GM19099 (cell line): ENCODE measurements at regions not wholly inside any gene's neighbourhood (a gene's known extent, or its start where the extent isn't known, plus 50 kb on each side); places are given as distances from the start of the nearest gene placed in this dataset.

Experiments used
- POLR2A ChIP-seq: IDR thresholded peaks from 3 replicates; pipeline ENCODE4 v1.6.1; 2011; ENCODE audit warnings: low read depth; ENCODE audit not compliant: insufficient read length; ENCODE audit errors: extremely low read depth

DNA sequence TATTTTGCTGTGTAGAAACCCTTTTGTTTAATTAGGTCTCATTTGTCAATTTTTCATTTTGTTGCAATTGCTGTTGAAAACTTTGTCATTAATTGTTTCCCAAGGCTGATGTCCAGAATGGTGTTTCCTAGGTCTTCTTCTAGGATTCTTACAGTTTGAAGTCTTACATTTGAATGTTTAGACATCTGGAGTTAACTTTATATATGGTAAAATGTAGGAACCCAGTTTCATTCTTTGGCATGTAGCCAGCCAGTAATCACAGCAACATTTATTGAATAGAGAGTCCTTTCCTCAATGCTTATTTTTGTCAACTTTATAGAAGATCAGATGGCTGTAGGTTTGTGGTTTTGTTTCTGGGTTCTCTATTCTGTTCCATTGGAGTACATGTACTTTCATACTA is 1290.8 kb upstream of the CDH9 start:
- TF ChIP-seq POLR2A: no peak

DNA sequence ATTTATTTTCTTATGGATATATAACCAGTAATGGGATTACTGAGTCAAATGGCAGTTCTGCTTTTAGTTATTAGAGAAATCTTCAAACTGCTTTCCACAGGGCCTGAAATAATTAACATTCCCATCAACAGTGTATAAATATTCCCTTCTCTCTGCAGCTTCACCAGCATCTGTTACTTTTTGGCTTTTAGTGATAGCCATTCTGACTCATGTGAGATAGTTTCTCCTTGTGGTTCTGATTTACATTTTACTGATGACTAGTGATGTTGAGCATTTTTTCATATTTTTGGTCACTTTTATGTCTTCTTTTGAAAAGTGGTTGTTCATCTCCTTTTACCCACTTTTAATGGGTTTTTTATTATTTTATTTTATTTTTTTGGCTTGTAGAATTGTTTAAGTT is 1290.3 kb upstream of the CDH9 start:
- no peak for TF ChIP-seq POLR2A

DNA sequence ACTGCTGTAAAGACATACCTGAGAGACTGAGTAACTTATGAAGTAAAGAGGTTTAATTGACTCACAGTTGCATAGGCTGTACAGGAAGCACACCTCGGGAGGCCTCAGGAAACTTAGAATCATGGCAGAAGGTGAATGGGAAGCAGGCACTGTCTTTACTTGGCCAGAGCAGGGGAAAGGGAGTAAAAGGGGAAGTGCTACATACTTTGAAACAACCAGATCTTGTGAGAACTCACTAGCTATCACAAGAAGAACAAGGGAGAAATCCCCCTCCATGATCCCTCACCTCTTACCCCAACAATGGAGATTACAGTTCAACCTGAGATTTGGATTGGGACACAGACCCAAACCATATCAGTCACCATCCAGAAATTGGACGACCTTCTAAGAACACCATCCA is 1285.8 kb upstream of the CDH9 start:
- TF ChIP-seq POLR2A: no peak

DNA sequence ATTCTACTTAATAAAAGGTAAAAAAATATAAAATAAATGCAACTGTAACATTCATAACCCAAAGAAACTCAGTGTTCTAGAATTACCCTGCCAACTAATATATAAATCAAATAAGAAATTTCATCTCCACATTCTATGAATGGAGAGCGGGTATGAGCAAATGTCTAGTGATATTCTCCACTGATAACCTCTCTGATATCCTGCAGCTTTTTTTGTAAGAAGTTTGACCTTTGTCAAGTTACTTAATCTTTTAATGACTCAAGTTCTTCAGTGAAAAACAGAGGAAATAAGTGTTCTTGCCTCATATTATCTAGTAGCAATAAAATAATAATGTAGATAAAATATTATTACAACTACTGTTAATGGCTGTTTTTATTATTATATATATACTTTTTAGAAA is 1275.6 kb upstream of the CDH9 start:
- no peak for TF ChIP-seq POLR2A

DNA sequence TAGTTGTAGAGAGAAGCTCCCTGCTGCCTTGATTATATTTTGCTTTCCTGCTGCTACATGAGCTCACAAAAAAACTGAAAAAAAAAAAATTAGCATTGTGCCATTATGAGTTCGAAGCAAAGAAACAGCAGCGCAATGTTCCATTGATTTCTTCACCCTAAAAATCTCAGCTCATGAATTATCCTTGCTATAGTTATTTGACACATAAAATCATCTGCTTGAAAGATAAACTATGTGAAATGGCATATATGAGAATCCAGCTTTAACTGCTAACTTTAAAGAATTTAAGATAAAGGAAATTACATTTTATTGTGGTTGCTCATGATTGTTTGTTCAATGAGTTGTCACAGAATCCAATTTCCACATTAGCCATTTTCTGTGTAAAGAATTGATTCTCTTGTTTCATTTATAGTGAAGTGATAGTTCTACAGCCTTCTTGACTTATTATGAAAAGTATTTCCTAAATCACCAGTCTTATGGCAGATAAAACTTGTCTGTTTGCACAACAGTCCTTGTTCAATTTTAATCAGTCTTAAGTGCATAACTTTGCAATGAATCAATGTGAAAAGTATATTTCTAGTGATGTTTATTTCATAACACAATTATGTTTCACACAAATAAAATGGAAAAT is 1275.0 kb upstream of the CDH9 start:
- no peak for TF ChIP-seq POLR2A

DNA sequence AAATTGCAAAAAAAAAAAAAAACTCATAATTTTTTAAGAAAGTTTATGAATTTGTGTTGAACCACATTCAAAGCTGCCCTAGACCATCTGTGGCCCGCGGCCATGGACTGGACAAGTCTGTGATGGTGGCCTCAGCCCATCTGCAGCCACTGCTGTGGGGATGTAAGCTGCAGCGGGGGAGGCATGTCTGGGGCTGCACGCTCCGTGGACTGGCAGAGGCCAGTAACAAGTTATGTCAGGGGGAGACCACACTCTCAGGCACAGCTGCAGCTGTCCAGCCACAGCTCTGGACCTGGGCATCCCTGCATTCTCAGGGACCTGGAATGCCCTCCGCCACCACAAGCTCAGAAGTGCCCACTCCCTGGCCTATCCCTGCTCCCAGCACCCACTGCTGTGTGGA is 1272.3 kb upstream of the CDH9 start:
- no peak for TF ChIP-seq POLR2A

DNA sequence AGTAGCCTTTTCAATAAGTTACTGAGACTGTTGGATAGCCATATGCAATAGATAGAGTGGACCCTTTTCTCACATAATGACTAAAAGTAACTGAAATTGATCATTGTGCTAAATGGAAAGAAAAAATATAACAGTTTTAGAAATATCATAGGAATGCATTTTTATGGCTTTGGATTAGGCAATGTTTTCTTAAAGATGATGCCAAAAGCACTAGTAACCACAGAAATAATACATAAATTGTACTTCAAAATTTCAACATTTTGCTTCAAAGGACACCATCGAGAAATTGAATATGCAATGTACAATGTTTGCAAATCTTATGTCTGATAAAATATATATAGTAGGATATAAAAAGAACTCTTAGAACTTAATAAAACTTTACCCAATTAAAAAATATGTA is 1267.5 kb upstream of the CDH9 start:
- TF ChIP-seq POLR2A: no peak

DNA sequence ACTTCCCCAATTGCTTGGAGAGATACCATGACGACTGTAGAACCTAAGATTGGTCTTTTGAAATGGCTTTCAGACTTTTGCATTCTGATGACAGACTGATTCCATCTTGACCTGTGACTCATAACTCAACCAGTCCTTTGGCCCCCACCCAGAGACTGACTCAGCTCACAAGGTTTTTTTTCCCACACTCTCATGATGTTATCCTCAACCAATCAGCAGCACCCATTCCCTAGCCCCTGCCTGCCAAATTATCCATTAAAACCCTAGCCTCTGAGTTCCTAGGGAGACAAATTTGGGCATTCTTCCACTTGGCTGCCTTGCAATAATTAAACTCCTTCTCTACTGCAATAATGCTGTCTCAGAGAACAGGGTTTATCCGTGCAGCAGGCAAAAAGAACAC is 1263.3 kb upstream of the CDH9 start:
- TF ChIP-seq POLR2A: no peak

DNA sequence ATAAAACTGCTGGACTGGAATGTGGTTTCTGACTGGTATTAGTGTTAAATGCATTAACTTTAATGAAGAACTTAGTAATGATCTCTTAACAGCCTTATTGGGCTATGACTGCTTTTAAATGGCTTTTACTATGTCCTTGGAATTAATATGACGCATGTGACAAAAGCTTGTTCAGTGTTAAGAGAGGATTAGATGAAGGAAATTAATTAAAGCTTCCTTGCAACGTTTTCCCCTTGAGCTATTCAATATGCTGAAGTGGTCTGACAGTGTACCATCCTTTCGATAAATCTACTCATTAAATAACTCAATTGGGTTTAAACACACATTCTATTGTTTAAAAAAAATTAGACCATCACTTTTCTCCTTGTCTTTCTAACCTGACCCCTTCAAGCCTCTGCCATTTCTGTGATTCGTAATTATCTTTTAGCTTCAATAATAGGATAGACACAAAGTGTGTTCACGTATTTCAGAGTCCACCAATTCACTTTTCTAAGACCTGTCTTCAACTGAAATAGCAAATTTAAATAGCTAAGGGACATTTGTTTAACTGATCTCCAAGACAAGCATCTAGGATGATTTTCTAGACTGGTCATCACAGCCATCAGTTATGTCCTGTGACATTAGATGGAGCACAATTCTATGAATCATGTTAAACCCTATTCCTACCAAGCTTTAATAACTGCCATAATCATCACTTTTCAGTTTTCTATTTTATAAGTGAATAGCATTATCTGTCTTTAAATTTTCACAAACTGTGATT is 1258.0 kb upstream of the CDH9 start:
- TF ChIP-seq POLR2A: no peak

DNA sequence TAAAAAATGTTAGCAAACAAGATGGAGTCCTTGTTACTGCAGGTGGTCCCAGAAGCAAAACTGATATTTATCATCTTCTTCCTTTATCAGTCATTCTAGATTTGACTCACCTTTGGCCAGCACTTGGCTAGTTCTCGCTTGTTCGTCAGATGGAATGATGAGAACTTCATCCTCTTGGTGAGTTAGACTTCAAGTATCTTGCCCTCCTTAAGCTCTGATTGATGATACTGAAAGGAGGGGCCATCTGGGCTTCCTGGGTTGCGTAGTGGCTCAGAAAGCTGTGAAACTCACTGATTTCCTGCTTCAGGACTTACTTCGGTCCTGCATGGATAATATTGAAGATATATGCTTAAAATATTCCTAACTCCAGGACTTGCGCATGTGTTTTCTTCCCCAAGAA is 1248.2 kb upstream of the CDH9 start:
- no peak for TF ChIP-seq POLR2A

DNA sequence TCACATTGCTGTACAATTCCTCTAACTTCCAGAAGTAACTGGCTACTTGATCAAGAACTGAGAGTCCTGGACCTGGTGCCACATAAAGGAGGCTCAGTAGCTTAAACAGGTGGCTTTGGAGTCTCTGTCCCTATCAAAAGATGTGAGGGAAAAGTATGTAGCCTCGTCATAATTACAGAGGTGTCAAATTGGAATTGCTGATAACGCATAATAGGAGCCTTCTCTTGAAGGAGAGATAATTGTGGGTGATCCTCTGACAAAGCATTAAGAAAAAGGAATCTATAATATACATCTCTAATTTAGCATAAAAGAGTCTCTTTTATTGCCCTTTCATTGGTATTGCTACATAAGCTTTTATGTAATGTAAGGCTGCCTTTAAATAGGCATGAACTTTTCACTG is 1246.4 kb upstream of the CDH9 start:
- no peak for TF ChIP-seq POLR2A

DNA sequence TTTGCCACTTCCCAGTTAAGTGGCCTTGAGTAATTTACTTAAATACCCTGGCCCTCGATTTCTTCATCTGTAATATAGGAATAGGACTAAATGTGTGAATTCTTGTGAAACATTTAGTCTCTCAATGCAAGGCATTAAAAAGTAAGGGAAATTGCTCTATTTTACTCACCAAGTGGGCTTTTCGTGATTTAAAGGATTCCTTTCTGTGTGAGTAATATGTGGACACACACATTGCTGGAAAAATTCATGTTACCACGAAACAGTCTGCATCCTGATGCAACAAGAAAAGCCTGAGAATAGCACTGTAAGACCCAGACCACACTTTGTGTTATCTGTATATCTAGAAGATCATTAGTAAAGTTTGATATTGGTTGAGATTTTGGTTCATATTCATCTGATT is 1243.0 kb upstream of the CDH9 start:
- no peak for TF ChIP-seq POLR2A

DNA sequence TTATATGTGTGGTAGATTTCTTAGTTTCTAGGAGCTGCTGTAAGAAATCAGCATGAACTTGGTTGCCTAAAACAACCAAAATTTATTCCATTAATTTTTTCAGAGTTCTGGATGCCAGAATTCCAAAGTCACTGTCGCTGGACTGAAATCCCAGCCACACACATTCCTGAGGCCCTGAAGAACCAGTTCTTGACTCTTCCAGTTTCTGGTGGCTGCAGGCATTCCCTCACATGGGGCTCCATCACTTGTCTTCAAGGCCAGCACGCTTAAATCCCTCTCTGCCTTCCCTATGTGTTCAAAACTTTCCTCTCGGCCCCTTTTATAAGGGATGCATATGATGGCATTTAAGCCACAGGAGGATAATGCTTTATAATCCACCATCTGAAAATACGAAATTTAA is 1237.5 kb upstream of the CDH9 start:
- no peak for TF ChIP-seq POLR2A

DNA sequence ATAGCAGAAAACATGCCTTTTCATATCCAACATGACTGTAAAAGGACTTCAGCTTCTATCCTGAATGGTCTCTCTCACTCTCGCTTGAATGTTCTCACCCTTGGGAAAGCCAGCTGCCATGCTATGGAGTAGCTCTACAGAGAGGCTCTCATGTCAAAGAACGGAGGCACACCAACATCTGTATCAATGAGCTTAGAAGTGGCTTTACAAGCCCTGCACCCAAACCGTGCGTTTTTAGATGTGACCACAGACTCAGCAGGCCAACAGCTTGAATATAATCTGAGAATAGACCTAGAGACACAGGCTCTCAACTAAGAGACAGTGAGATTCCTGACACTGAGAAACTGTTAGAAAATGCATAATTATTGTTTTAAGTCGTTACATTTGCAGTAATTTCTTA is 1231.6 kb upstream of the CDH9 start:
- no peak for TF ChIP-seq POLR2A

DNA sequence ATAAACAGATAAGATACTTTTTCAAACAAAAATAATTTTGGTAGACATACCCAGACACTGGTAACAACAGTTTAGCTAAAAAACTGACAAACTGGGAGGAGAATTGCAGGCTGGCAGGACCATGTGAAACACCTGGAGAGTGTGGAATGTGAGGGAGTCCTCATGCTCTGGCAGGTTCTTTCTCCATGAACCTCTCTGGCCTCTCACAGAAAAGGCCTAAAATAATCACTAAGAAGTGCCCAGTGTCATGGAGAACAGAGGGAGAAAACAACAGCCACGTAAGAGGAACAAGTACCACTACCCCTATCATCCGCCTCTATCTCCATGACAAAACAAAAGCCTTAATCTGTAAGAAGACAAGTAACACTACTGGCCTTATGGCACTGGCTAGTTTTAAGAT is 1227.5 kb upstream of the CDH9 start:
- TF ChIP-seq POLR2A: no peak

DNA sequence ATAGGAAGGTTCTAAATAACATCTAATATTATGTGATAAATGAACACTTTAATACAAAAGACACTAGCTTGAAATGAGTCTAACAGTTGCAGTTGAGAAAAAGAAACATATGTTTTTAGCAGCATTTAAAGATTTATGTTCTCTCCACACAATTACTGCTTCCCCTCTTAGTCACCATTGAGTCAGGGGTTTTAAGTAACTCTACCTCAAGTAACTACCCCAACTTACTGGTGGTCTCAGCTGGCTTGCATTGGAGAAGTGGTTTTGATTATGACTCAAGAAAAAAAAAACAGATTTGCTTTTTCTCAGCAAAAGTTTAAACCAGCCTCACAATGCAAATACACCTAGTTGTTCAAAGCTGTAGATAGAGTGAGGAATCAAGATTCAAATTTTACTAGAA is 1216.5 kb upstream of the CDH9 start:
- no peak for TF ChIP-seq POLR2A

DNA sequence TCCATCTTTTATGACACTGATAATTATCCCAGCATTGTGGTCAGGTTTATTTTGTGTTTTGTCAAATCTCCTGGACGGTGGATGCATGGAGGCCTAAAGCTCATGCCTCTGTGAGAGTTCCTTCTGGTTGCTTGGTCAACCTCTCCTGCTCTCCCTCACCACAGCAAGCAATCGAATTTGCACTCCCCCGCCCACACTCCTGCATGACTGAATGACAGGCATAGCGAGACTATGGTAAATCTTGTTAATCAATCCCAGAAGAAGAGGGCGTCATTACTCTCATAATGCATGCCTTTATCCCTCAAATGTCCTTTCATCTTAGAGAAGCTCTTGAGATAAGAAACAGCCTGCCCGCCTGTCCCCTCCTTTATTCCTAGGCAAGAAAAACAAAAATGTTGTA is 1215.0 kb upstream of the CDH9 start:
- no peak for TF ChIP-seq POLR2A

DNA sequence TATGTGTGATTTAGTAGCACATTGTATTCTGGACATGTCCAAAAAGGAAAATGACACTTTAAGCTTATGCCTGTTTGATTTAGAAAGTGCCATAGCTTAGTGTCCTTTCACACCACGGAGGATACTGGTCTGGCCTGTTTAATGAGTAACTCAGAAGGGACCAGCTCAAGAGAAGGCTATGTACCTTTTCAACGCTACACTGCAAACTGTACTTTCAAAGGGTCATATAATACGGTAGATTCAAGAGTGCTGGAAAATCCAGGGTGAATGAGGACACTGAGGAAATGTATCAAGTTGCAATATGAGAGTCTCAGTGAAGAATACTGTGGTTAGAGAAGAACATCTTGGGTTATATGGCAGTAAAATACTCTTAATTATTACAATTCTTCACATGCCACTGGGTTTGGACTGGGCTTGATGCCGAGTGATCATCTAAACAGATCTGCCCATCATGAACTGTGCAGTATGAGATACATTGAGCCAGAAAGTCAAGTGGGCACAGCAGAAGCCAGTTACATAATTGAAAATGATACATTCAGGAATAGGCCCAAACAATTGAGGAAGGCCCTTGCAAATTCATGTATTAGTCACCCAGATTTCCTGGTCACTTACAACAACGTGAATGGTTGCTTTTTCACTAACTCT is 1211.5 kb upstream of the CDH9 start:
- no peak for TF ChIP-seq POLR2A
